WTC11 (cell line): ENCODE measurements at regions not wholly inside any gene's neighbourhood (a gene's known extent, or its start where the extent isn't known, plus 50 kb on each side); places are given as distances from the start of the nearest gene placed in this dataset.

ENCODE experiments used
- ATF3 ChIP-seq: sonication (generic); formaldehyde crosslinking; conservative IDR thresholded peaks from 2 replicates; pipeline ENCODE4 v1.8.1; 2022; ENCODE audit warnings: mild to moderate bottlenecking, missing genetic modification reagents
- CREB1 ChIP-seq: sonication (generic); formaldehyde crosslinking; IDR thresholded peaks from 2 replicates; pipeline ENCODE4 v1.8.0; 2023; ENCODE audit warnings: mild to moderate bottlenecking, missing genetic modification reagents
- ZNF317 ChIP-seq: sonication (generic); formaldehyde crosslinking; IDR thresholded peaks from 2 replicates; pipeline ENCODE4 v1.8.1; 2023; ENCODE audit warnings: low read depth, mild to moderate bottlenecking, moderate library complexity, missing genetic modification reagents, borderline replicate concordance

GRCh38 chr13:75946536-75947284 is 310.6 kb downstream of the LMO7 start:
- TF ChIP-seq ATF3 (CRISPR knock-in tag) (no peak), CREB1 (CRISPR knock-in tag) (no peak), ZNF317 (CRISPR knock-in tag) (no peak)
